ENCODE measurements at regions not wholly inside any gene's neighbourhood (a gene's known extent, or its start where the extent isn't known, plus 50 kb on each side); places are given as distances from the start of the nearest gene placed in this dataset.
"Not testable (repeated sequence)": the region's sequence is repeated elsewhere in the genome, so short reads cannot be mapped to it uniquely, and the experiment has no call there.

GRCh38 chr5:56666901-56667300 is 148.4 kb upstream of the MAP3K1 start (continued):
- TF ChIP-seq TEAD4 (IDR thresholded peaks at IDR 0.05; ENCODE audit: borderline replicate concordance, insufficient read depth) (no peak), RFX5 (IDR thresholded peaks at IDR 0.05; ENCODE audit: low read length) (no peak), GATA2 (CRISPR knock-in tag; IDR thresholded peaks at IDR 0.05) (no peak), JUND (IDR thresholded peaks at IDR 0.05) (no peak), GABPA (IDR thresholded peaks at IDR 0.05; ENCODE audit: low read depth) (no peak), SMC3 (IDR thresholded peaks at IDR 0.05; ENCODE audit: low read depth, low read length) (no peak)

GRCh38 chr5:56665117-56665516 is 150.2 kb upstream of the MAP3K1 start:
- H3K9me2 ChIP-seq; H3F3A ChIP-seq (replicated peaks; ENCODE audit: insufficient read depth); H3K9me3 ChIP-seq; H3K9ac ChIP-seq; POLR2A ChIA-PET; H4K20me1 ChIP-seq (ENCODE audit: insufficient read depth); H3K27me3 ChIP-seq (ENCODE audit: insufficient read depth); H3K4me2 ChIP-seq; H2AFZ ChIP-seq (ENCODE audit: low read depth); H3K4me3 ChIP-seq (ENCODE audit: low read depth in 2 of 2, low read length in 1 of 2); H3K4me1 ChIP-seq (ENCODE audit: control insufficient read depth in 1 of 2, insufficient read depth in 2 of 2, low read depth in 1 of 2, low read length in 1 of 2); H3K27ac ChIP-seq (ENCODE audit: low read depth in 2 of 2, low read length in 1 of 2); H3K79me2 ChIP-seq (ENCODE audit: insufficient read depth); H3K36me3 ChIP-seq (replicated peaks in 1 of 2; ENCODE audit: control insufficient read depth in 1 of 2, insufficient read depth in 2 of 2, low read length in 1 of 2); DNase-seq: not testable (repeated sequence)
- TF ChIP-seq JUND (IDR thresholded peaks at IDR 0.05) (peak; percentile 13; the same call in 1 of the 2 replicates), FOSL2 (IDR thresholded peaks at IDR 0.05; ENCODE audit: borderline replicate concordance, low read depth) (peak; percentile 33; the same call in 1 of the 2 replicates), TCF12 (IDR thresholded peaks at IDR 0.05) (peak; percentile 21; the same call in 1 of the 2 replicates)
- 37% methylated on average over 3 of the region's 3 CpGs for WGBS (ENCODE audit: low lambda C conversion rate)
- CTCF ChIA-PET, result interaction anchor here (0.7 kb wide), 1 partner anchor 37 kb away, joined by 5 read pairs; no protein-coding TSS in a partner anchor

- DNase-seq, result no peak
- 76% methylated on average over 1 of the region's 1 CpG for WGBS (ENCODE audit: low lambda C conversion rate)
- H3K9me3 ChIP-seq, result no peaks in the 10 kb centered on the region
- no peaks in the 10 kb centered on the region for H3K79me2 ChIP-seq (ENCODE audit: insufficient read depth)
- H3K36me3 ChIP-seq (replicated peaks in 1 of 2; ENCODE audit: control insufficient read depth in 1 of 2, insufficient read depth in 2 of 2, low read length in 1 of 2), result no peaks in the 10 kb centered on the region
- no peaks in the 10 kb centered on the region for H4K20me1 ChIP-seq (ENCODE audit: insufficient read depth)
- H3K27ac ChIP-seq (ENCODE audit: low read depth in 2 of 2, low read length in 1 of 2), result no peak overlapping the region
- H3K4me1 ChIP-seq (ENCODE audit: control insufficient read depth in 1 of 2, insufficient read depth in 2 of 2, low read depth in 1 of 2, low read length in 1 of 2), result peaks cover 0 to 4% of the 10 kb centered on the region in 2 experiments; a peak in 1 of 4 replicates
- CTCF ChIA-PET, result no interaction called here
- H2AFZ ChIP-seq (ENCODE audit: low read depth), result no peak overlapping the region
- H3F3A ChIP-seq (replicated peaks; ENCODE audit: insufficient read depth), result no peaks in the 10 kb centered on the region
- POLR2A ChIA-PET, result no interaction called here
- no peaks in the 10 kb centered on the region for H3K9me2 ChIP-seq
- no peaks in the 10 kb centered on the region; the same call in 1 of the 2 replicates for H3K27me3 ChIP-seq (ENCODE audit: insufficient read depth)
- no peak overlapping the region for H3K4me2 ChIP-seq
- no peak overlapping the region for H3K4me3 ChIP-seq (ENCODE audit: low read depth in 2 of 2, low read length in 1 of 2)
- TF ChIP-seq FOSL2 (IDR thresholded peaks at IDR 0.05; ENCODE audit: borderline replicate concordance, low read depth) (no peak), MAX (IDR thresholded peaks at IDR 0.05; ENCODE audit: low read depth) (no peak), RAD21 (IDR thresholded peaks at IDR 0.05; ENCODE audit: low read length) (no peak), EZH2phosphoT487 (IDR thresholded peaks at IDR 0.05; ENCODE audit: borderline replicate concordance, low read depth) (no peak), JUND (IDR thresholded peaks at IDR 0.05) (no peak), NFIC (IDR thresholded peaks at IDR 0.05; ENCODE audit: borderline replicate concordance) (no peak), FOXM1 (IDR thresholded peaks at IDR 0.05; ENCODE audit: low read depth) (no peak)
- no peak overlapping the region for H3K9ac ChIP-seq
Measured at GRCh38 chr5:56664025-56664424, 151.3 kb upstream of the MAP3K1 start.
